Activated naive CD8-positive, alpha-beta T cell (primary cell): ENCODE measurements at regions not wholly inside any gene's neighbourhood (a gene's known extent, or its start where the extent isn't known, plus 50 kb on each side); places are given as distances from the start of the nearest gene placed in this dataset.

Experiments used
- H3K27ac Mint-ChIP-seq: one replicate; pipeline ENCODE4 v1.8.0; 2021; ENCODE audit warnings: mixed read lengths
- H3K27me3 Mint-ChIP-seq: one replicate; pipeline ENCODE4 v1.8.0; 2021; ENCODE audit warnings: mixed read lengths
- H3K36me3 Mint-ChIP-seq: one replicate; pipeline ENCODE4 v1.8.0; 2021; ENCODE audit warnings: mixed read lengths
- H3K4me1 Mint-ChIP-seq: one replicate; pipeline ENCODE4 v1.8.0; 2021; ENCODE audit warnings: low read depth, mixed read lengths
- H3K4me3 Mint-ChIP-seq: one replicate; pipeline ENCODE4 v1.8.0; 2021; ENCODE audit warnings: mild to moderate bottlenecking, mixed read lengths
- H3K9me3 Mint-ChIP-seq: one replicate; pipeline ENCODE4 v1.8.0; 2021; ENCODE audit warnings: low read depth, mixed read lengths

- H3K4me3 Mint-ChIP-seq: peak overlapping the region; percentile 43
Observed at GRCh38 chr6:14210077-14210476, 92.5 kb downstream of the CD83 start.

GRCh38 chr6:14210663-14211561, 93.3 kb downstream of the CD83 start:
- peaks cover 11% of the 10 kb centered on the region for H3K4me1 Mint-ChIP-seq
- H3K27me3 Mint-ChIP-seq: peaks cover 2% of the 10 kb centered on the region
- no peaks in the 10 kb centered on the region for H3K36me3 Mint-ChIP-seq
- peak overlapping the region; percentile 82 for H3K4me3 Mint-ChIP-seq
- H3K9me3 Mint-ChIP-seq: no peaks in the 10 kb centered on the region
- H3K27ac Mint-ChIP-seq: peak overlapping the region; percentile 75

More at GRCh38 chr6:14210077-14210476, 92.5 kb downstream of the CD83 start:
- no peaks in the 10 kb centered on the region for H3K27me3 Mint-ChIP-seq
- no peak overlapping the region for H3K27ac Mint-ChIP-seq
- no peaks in the 10 kb centered on the region for H3K9me3 Mint-ChIP-seq
- no peaks in the 10 kb centered on the region for H3K36me3 Mint-ChIP-seq
- H3K4me1 Mint-ChIP-seq: peaks cover 11% of the 10 kb centered on the region

DNA sequence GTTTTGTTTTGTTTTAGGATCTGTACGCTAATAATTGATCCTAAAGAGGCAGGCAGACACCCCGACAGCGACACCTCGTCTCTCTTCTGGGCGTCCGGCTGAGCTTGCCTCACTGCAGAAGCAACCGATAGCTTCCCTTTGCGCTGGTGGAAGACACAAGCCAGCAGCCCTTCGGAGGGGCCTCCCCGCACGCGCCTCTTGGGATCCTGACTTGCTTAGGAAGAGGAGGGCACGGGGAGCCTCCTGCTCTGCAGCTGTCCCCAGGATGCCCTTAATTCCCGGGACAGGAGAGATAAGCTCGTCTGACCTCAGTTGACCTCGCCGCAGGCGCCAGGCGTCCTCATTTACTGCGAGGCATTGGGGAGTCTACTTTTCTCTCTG, 94.0 kb downstream of the CD83 start:
- peaks cover 2% of the 10 kb centered on the region for H3K27me3 Mint-ChIP-seq
- no peaks in the 10 kb centered on the region for H3K36me3 Mint-ChIP-seq
- H3K4me1 Mint-ChIP-seq: peaks cover 11% of the 10 kb centered on the region
- H3K9me3 Mint-ChIP-seq: no peaks in the 10 kb centered on the region
- H3K4me3 Mint-ChIP-seq: peak overlapping the region; percentile 82
- peak overlapping the region; percentile 75 for H3K27ac Mint-ChIP-seq

DNA sequence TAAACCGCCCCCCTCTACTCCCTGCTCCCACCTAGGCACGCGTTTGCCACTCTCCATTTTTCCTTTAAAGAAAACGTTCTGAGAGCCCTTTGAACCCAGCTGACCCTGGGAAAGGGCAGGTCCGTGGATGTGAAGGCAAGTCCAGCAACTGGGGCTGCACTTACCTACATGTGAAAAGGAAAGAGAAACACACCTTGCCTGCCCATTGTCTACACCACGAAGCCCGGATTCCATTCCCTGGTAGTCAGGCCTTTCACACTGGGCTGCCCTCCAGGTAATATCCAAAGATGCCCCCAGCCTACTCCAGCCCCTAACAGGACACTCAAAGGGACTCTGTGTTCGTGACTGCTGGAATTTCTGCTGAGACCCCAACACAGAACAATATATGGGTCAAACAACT, 94.4 kb downstream of the CD83 start:
- Mint-ChIP-seq H3K9me3 (no peaks in the 10 kb centered on the region), H3K4me1 (peaks cover 11% of the 10 kb centered on the region), H3K36me3 (no peaks in the 10 kb centered on the region)

DNA sequence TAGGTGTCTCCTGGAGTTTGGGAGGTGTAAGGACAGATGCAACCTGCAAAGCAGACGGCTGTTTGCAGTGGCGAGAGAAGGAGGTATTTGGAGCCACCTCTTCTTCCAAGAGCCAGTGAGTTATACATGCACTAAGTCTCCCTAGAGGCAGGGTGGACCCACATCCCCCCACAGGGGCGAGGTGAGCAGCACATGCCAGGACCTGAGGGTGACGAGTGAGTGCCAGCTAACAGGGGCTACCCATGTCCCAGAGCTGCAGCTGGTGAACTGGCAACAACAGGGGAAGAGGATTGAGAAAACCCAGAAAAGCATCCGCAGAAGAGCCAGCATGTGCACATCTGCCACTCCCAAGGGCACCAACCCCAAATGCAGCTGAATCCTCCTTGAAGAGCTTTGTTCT, 95.1 kb downstream of the CD83 start:
- Mint-ChIP-seq H3K27ac (no peak overlapping the region), H3K36me3 (no peaks in the 10 kb centered on the region)

More for the DNA sequence above, 94.4 kb downstream of the CD83 start:
- H3K27ac Mint-ChIP-seq: peak overlapping the region; percentile 75
- peaks cover 2% of the 10 kb centered on the region for H3K27me3 Mint-ChIP-seq
- H3K4me3 Mint-ChIP-seq: peak overlapping the region; percentile 82

GRCh38 chr6:14216946-14217684, 99.5 kb downstream of the CD83 start:
- Mint-ChIP-seq H3K4me3 (no peak overlapping the region), H3K27ac (no peak overlapping the region), H3K36me3 (no peaks in the 10 kb centered on the region), H3K27me3 (peaks cover 2% of the 10 kb centered on the region), H3K9me3 (no peaks in the 10 kb centered on the region), H3K4me1 (peaks cover 2% of the 10 kb centered on the region)

More for the DNA sequence above, 95.1 kb downstream of the CD83 start:
- Mint-ChIP-seq H3K4me1 (peaks cover 11% of the 10 kb centered on the region), H3K27me3 (peaks cover 2% of the 10 kb centered on the region), H3K9me3 (no peaks in the 10 kb centered on the region), H3K4me3 (peak overlapping the region; percentile 82)

DNA sequence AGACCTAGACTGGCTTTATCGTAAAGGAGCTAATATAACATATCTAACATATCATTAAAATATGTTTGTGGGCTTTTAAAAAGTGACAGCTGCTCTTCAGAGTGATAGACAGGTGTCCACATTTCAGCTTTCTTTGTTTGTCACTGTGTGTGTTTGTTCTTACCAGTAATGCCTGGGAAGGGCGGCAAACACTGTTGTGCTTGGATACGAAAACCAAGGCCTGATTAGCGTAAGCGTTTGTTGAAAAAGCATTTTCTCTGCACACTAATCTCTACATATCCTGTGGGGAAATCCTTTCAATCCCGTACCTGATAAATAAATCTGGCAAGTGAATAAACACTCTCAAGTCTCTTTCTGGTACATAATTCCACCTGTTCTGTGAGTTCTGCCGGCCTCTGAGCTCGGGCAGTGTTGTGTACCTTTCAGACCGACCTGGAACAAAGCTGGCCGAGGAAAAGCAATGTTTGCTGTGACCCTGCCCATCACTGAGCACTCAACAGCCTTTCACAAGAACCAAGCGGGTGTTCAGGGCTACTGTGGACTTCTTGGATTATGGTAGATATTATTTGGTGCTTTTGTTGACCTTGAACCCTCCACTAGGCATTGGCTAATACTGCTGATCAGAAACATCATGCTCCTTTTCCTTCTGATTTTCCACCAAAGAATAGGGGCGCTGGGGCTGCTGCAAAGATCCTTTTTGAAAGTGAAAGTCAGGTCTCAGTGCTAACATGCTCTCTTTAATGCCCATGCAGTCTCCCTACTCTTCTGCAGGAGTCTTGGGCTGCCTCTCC, 100.4 kb downstream of the CD83 start:
- Mint-ChIP-seq H3K36me3 (no peaks in the 10 kb centered on the region), H3K4me1 (no peaks in the 10 kb centered on the region), H3K27ac (no peak overlapping the region), H3K27me3 (peaks cover 2% of the 10 kb centered on the region), H3K9me3 (no peaks in the 10 kb centered on the region), H3K4me3 (no peak overlapping the region)

DNA sequence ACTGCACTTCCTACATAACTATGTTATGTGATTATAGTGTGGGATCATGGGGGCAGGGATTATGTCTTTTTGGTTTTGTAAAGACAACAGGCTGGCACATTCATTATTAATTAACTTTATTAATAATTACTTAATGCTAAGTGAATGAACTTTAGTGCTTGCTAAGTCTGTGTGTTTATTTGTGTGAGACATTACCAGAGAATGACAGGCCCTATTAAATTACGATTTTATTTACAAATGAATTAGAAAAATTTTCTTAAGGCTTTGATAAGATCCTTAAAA, 100.9 kb downstream of the CD83 start:
- H3K9me3 Mint-ChIP-seq: no peaks in the 10 kb centered on the region
- no peak overlapping the region for H3K4me3 Mint-ChIP-seq
- no peak overlapping the region for H3K27ac Mint-ChIP-seq
- H3K4me1 Mint-ChIP-seq: no peaks in the 10 kb centered on the region
- H3K27me3 Mint-ChIP-seq: peaks cover 2% of the 10 kb centered on the region
- H3K36me3 Mint-ChIP-seq: no peaks in the 10 kb centered on the region

- Mint-ChIP-seq H3K27me3 (no peaks in the 10 kb centered on the region), H3K4me1 (no peaks in the 10 kb centered on the region), H3K4me3 (no peak overlapping the region), H3K9me3 (no peaks in the 10 kb centered on the region), H3K27ac (no peak overlapping the region), H3K36me3 (no peaks in the 10 kb centered on the region)
Observed at GRCh38 chr6:14221564-14222279, 104.2 kb downstream of the CD83 start.

DNA sequence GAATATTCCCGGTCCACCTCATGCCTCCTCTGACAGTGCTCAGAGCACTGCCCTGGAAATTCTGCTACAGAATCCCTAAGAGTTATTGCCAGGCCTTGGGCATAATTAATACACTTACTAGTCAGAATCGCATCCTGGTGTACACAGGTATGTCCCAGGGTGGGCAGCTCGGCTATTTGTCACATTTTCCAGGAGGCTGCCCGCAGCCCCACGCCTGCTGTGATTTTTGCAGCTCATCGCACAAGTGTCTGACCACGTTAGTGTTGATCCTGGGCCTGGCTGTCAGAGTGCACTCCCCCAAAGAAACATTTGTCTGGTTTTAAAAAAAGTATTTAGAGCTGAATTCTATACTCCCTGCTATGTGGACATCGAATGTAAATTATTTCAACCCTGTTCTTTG, 105.4 kb downstream of the CD83 start:
- Mint-ChIP-seq H3K4me3 (no peak overlapping the region), H3K36me3 (no peaks in the 10 kb centered on the region), H3K9me3 (no peaks in the 10 kb centered on the region), H3K4me1 (peaks cover 4% of the 10 kb centered on the region), H3K27ac (no peak overlapping the region), H3K27me3 (no peaks in the 10 kb centered on the region)

DNA sequence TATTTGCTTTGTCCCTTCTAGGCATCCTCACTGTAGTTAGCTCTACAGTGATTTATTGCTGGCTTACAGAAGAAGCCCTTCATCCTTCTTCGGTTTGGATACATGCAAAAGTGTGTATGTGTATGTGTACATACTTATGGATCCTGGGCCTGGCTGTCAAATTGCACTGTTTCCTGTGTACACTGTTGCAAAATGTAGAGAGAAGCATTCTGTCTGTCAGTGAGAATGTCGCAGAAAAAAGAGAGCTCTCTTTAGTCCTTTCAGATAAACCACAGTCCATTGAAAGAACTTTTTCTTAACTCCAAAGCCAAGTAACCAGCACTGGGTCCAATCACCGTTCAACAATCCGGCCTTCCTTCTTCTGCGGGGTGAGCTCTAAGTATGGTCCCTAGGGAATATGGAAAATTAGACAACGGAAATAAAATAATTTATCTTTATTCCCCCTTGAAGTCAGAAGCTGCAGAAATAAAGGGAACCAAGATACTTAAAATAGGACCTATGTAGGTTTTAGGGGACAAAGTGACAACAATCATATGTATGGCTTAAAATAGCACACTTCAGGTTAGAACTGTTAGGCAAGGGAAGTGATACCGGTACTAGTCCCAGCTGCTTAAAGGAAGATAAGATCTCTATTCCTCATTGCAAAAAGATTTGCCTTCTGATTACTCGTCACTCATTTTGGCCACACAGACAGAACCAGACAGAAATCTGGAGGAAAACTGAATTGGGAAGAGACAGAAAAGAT, 107.0 kb downstream of the CD83 start:
- Mint-ChIP-seq H3K4me3 (no peak overlapping the region), H3K27me3 (no peaks in the 10 kb centered on the region), H3K36me3 (no peaks in the 10 kb centered on the region), H3K27ac (no peak overlapping the region), H3K4me1 (peaks cover 16% of the 10 kb centered on the region), H3K9me3 (no peaks in the 10 kb centered on the region)

DNA sequence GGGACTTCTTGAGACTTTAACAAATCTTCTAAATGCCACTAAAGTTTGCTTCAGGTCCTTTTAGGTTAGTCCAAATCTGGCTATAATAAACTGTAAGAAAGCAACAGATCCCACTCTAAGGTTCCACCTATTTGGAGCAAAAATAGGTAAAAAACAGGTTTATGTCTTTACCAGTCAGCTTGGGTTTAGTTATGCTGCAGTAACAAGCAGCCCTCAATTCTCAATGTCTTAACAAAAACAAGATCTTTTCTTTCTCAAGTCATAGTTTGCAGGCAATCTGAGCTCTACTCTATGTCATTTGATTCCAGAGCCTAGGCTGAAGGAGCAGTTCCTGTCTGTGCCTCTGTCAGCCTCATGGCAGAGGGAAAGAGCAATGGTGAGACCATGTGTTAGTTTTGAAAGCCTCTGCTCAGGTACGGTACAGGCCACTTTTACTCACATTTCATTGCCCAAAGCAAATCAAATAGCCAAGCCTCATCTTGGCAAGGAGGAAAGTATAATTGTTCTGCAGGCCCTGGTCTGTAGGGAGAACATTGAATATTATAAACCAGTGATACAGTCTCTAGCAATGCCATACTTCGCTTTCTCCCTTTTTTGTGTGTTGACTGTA, 108.6 kb downstream of the CD83 start:
- peaks cover 16% of the 10 kb centered on the region for H3K4me1 Mint-ChIP-seq
- H3K27me3 Mint-ChIP-seq: no peaks in the 10 kb centered on the region
- no peaks in the 10 kb centered on the region for H3K9me3 Mint-ChIP-seq
- no peak overlapping the region for H3K27ac Mint-ChIP-seq
- no peak overlapping the region for H3K4me3 Mint-ChIP-seq
- H3K36me3 Mint-ChIP-seq: no peaks in the 10 kb centered on the region

GRCh38 chr6:14228571-14228970, 111.0 kb downstream of the CD83 start:
- Mint-ChIP-seq H3K9me3 (no peaks in the 10 kb centered on the region), H3K4me1 (peaks cover 25% of the 10 kb centered on the region), H3K27ac (no peak overlapping the region), H3K4me3 (no peak overlapping the region), H3K36me3 (no peaks in the 10 kb centered on the region), H3K27me3 (no peaks in the 10 kb centered on the region)

- no peaks in the 10 kb centered on the region for H3K27me3 Mint-ChIP-seq
- no peak overlapping the region for H3K27ac Mint-ChIP-seq
- no peaks in the 10 kb centered on the region for H3K9me3 Mint-ChIP-seq
- peaks cover 25% of the 10 kb centered on the region for H3K4me1 Mint-ChIP-seq
- H3K36me3 Mint-ChIP-seq: no peaks in the 10 kb centered on the region
- H3K4me3 Mint-ChIP-seq: no peak overlapping the region
Observed at GRCh38 chr6:14231071-14231483, 113.5 kb downstream of the CD83 start.
